ENCODE measurements at regions not wholly inside any gene's neighbourhood (a gene's known extent, or its start where the extent isn't known, plus 50 kb on each side); places are given as distances from the start of the nearest gene placed in this dataset.

DNA sequence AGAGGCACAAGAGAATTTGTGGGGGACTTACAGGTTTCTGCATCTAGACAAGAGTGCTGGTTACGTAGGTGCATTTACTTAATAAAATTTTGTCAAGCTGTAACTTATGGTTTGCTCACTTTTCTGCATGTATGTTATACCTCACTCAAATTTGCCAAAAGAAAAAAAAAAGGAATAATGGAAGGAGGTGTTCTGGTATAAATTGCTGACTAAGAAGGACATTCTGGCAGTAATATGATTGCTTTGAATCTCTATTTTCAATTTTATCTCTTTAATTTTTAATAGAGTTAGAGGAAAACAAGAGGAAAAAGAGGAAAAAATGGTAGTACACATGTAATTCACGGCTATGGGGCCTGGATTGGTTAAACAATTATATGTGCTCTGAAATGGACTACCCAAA lies 119.5 kb downstream of the DUSP10 start:
- H3K4me2 ChIP-seq (ENCODE audit: low read depth, low read length), result no peak overlapping the region
- no peaks in the 10 kb centered on the region for H4K20me1 ChIP-seq (ENCODE audit: insufficient read depth, low read length)
- WGBS (ENCODE audit: low lambda C conversion rate), result 13% methylated on average over 2 of the region's 2 CpGs
- in situ Hi-C loops (cut with HindIII; ENCODE audit: extremely low pct_ligation_motif_present, low pct_unique_long_range_greater_than_20kb), result no loop called here
- H3K79me2 ChIP-seq (ENCODE audit: insufficient read depth, low read length), result no peaks in the 10 kb centered on the region
- H3K9me3 ChIP-seq (ENCODE audit: low read length), result no peaks in the 10 kb centered on the region
- no peak overlapping the region for H3K4me3 ChIP-seq (replicated peaks in 1 of 3; ENCODE audit: insufficient read depth in 1 of 3, low read depth in 2 of 3, low read length in 3 of 3)
- H3K27ac ChIP-seq (ENCODE audit: extremely low read length, insufficient read depth, low read length), result no peak overlapping the region
- H2AFZ ChIP-seq (ENCODE audit: low read length), result no peak overlapping the region
- intact Hi-C loops (cut with micrococcal nuclease; ENCODE audit: unreplicated experiment), result no loop called here
- H3K36me3 ChIP-seq (replicated peaks in 1 of 2; ENCODE audit: control insufficient read depth in 1 of 2, insufficient read depth in 2 of 2, low read length in 2 of 2), result no peaks in the 10 kb centered on the region
- no peaks in the 10 kb centered on the region for H3K4me1 ChIP-seq (ENCODE audit: insufficient read depth, low read length)
- no peak for ATAC-seq
- BruUV-seq (replicated peaks), result no TSS peak
- no peak overlapping the region for H3K9ac ChIP-seq (ENCODE audit: insufficient read depth, low read depth, low read length)
- H3K27me3 ChIP-seq (ENCODE audit: control insufficient read depth in 1 of 2, insufficient read depth in 2 of 2, low read length in 2 of 2), result no peaks in the 10 kb centered on the region
- CTCF ChIA-PET (ENCODE audit: low intra/inter-chr PET ratio, low total read pairs), result no interaction called here
- peak in 1 of 2 experiments; percentile 54; a peak in 2 of 4 replicates for TF ChIP-seq MAFK (conservative IDR thresholded peaks at IDR 0.05 in 1 of 2, IDR thresholded peaks at IDR 0.05 in 1 of 2; ENCODE audit: low read length in 2 of 2)
- no peak for TF ChIP-seq NR0B2 (CRISPR knock-in tag; IDR thresholded peaks at IDR 0.05)
- POLR2A ChIA-PET, result no interaction called here
- DNase-seq (ENCODE audit: low spot score), result no peak
- FAIRE-seq, result no peak

DNA sequence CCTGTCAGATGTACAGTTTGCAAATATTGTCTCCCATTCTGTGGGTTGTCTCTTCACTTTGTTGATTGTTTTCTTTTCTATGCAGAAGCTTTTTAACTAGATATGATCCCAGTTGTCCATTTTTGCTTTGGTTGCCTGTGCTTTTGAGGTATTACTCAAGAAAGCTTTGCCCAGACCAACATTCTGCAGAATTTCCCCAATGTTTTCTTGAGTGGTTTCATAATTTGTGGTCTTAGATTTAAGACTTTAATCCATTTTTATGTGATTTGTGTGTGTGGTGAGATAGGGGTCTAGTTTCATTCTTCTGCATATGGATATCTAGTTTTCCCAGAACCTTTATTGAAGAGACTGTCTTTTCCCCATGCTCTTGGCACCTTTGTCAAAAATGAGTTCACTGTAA lies 116.9 kb downstream of the DUSP10 start:
- H3K79me2 ChIP-seq (ENCODE audit: insufficient read depth, low read length), result no peaks in the 10 kb centered on the region
- TF ChIP-seq PPARG (CRISPR knock-in tag; conservative IDR thresholded peaks at IDR 0.05), result no peak
- TF ChIP-seq ZNF264 (CRISPR knock-in tag; IDR thresholded peaks at IDR 0.05), result no peak
- no peak overlapping the region for H3K27ac ChIP-seq (ENCODE audit: extremely low read length, insufficient read depth, low read length)
- no peak overlapping the region for H3K9ac ChIP-seq (ENCODE audit: insufficient read depth, low read depth, low read length)
- no TSS peak for BruUV-seq (replicated peaks)
- H3K27me3 ChIP-seq (ENCODE audit: control insufficient read depth in 1 of 2, insufficient read depth in 2 of 2, low read length in 2 of 2), result no peaks in the 10 kb centered on the region
- H2AFZ ChIP-seq (ENCODE audit: low read length), result no peak overlapping the region
- H3K9me3 ChIP-seq (ENCODE audit: low read length), result no peaks in the 10 kb centered on the region
- intact Hi-C loops (cut with micrococcal nuclease; ENCODE audit: unreplicated experiment) (no loop called here), in situ Hi-C loops (cut with HindIII; ENCODE audit: extremely low pct_ligation_motif_present, low pct_unique_long_range_greater_than_20kb) (no loop called here)
- FAIRE-seq (no peak), DNase-seq (ENCODE audit: low spot score) (no peak), ATAC-seq (no peak)
- POLR2A ChIA-PET, result no interaction called here
- CTCF ChIA-PET (ENCODE audit: low intra/inter-chr PET ratio, low total read pairs), result no interaction called here
- H3K4me1 ChIP-seq (ENCODE audit: insufficient read depth, low read length), result no peaks in the 10 kb centered on the region
- H3K4me2 ChIP-seq (ENCODE audit: low read depth, low read length), result no peak overlapping the region
- H3K4me3 ChIP-seq (replicated peaks in 1 of 3; ENCODE audit: insufficient read depth in 1 of 3, low read depth in 2 of 3, low read length in 3 of 3), result no peak overlapping the region
- H3K36me3 ChIP-seq (replicated peaks in 1 of 2; ENCODE audit: control insufficient read depth in 1 of 2, insufficient read depth in 2 of 2, low read length in 2 of 2), result no peaks in the 10 kb centered on the region
- no peaks in the 10 kb centered on the region for H4K20me1 ChIP-seq (ENCODE audit: insufficient read depth, low read length)

All from HepG2 (cell line).